ENCODE measurements at regions not wholly inside any gene's neighbourhood (a gene's known extent, or its start where the extent isn't known, plus 50 kb on each side); places are given as distances from the start of the nearest gene placed in this dataset.

- TF ChIP-seq TAF1 (IDR thresholded peaks at IDR 0.05; ENCODE audit: low read depth): no peak
- TF ChIP-seq EP300 (IDR thresholded peaks at IDR 0.05; ENCODE audit: borderline replicate concordance): no peak
- no peak for TF ChIP-seq REST (IDR thresholded peaks at IDR 0.05; ENCODE audit: low read depth)
- TF ChIP-seq FOXM1 (IDR thresholded peaks at IDR 0.05; ENCODE audit: borderline replicate concordance, low read depth): no peak
- TF ChIP-seq YY1 (IDR thresholded peaks at IDR 0.05; ENCODE audit: low read depth): no peak
- no peak for TF ChIP-seq CEBPB (IDR thresholded peaks at IDR 0.05)
Measured at GRCh38 chr21:25029580-25029979, 577.7 kb downstream of the MRPL39 start.
